C4-2B (cell line): ENCODE measurements at regions not wholly inside any gene's neighbourhood (a gene's known extent, or its start where the extent isn't known, plus 50 kb on each side); places are given as distances from the start of the nearest gene placed in this dataset.
"Not testable (repeated sequence)": the region's sequence is repeated elsewhere in the genome, so short reads cannot be mapped to it uniquely, and the experiment has no call there.

ENCODE experiments used
- CTCF ChIP-seq: fragments of 450-650 bp; conservative IDR thresholded peaks from 2 replicates; pipeline ENCODE4 v1.5.1; 2017; ENCODE audit warnings: mild to moderate bottlenecking
- ZFX ChIP-seq: fragments of 450-650 bp; IDR thresholded peaks from 2 replicates; pipeline ENCODE4 v1.6.1; 2017

GRCh38 chr20:40619053-40619452 lies 70.0 kb downstream of the MAFB start:
- TF ChIP-seq CTCF, ZFX: not testable (repeated sequence)
